Gastroesophageal sphincter (tissue), 3 donors: ENCODE measurements at regions not wholly inside any gene's neighbourhood (a gene's known extent, or its start where the extent isn't known, plus 50 kb on each side); places are given as distances from the start of the nearest gene placed in this dataset.

Experiments
- CTCF ChIP-seq, 4 experiments: fragments of 200-600 bp in 2 of 4; fragments of 450-650 bp in 2 of 4; sonication (generic) in 1 of 4; IDR thresholded peaks; one replicate each; pipeline ENCODE4 v1.5.1; 2017 to 2019; ENCODE audit warnings: antibody characterized with exemption in 4 of 4, mild to moderate bottlenecking in 2 of 4, moderate library complexity in 2 of 4
- EP300 ChIP-seq: sonication (generic); formaldehyde crosslinking; IDR thresholded peaks from one replicate; pipeline ENCODE4 v1.6.1; 2017; ENCODE audit warnings: antibody characterized with exemption, mild to moderate bottlenecking
- POLR2A ChIP-seq, 2 donors: fragments of 450-650 bp; IDR thresholded peaks; one replicate each; pipeline ENCODE4 v1.6.1; 2017; ENCODE audit warnings: antibody characterized with exemption in 2 of 2, mild to moderate bottlenecking in 2 of 2, moderate library complexity in 1 of 2
- POLR2AphosphoS5 ChIP-seq: sonication (generic); formaldehyde crosslinking; IDR thresholded peaks from one replicate; pipeline ENCODE4 v1.6.1; 2017; ENCODE audit warnings: antibody characterized with exemption

- TF ChIP-seq CTCF (IDR thresholded peaks at IDR 0.05) (no peak), POLR2AphosphoS5 (no peak), POLR2A (IDR thresholded peaks at IDR 0.05) (no peak), EP300 (no peak)
Observed at GRCh38 chr3:187850258-187850921, 105.1 kb upstream of the BCL6 start.
